ENCODE measurements at regions not wholly inside any gene's neighbourhood (a gene's known extent, or its start where the extent isn't known, plus 50 kb on each side); places are given as distances from the start of the nearest gene placed in this dataset.

DNA sequence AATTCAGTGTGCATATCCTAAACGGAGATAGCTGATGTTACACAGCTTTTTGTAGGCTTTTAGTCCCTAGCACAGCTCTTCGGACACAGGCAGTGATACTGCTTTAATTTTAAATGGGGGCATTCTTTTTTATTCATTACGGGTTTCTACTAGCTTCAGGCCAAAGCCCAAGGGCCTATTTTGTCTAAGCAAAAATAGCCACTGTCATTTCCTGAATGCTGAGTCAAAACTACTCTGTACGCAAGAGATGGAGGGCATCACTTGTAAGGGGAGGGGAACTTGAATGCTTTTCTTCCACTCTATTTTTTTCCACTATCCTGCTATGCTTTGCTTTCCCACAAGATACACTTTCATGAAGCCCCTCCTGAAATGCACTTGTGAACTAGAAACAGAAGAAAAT is 360.7 kb downstream of the PMP22 start:
- no peak for ATAC-seq
- peaks cover 18% of the 10 kb centered on the region for H3K27me3 Mint-ChIP-seq (ENCODE audit: low read depth)
- H3K4me1 Mint-ChIP-seq (ENCODE audit: low read depth): no peaks in the 10 kb centered on the region
- no peak overlapping the region for H3K4me3 Mint-ChIP-seq
- no peaks in the 10 kb centered on the region for H3K36me3 Mint-ChIP-seq (ENCODE audit: insufficient read depth)
- no peak for DNase-seq
- H3K9me3 Mint-ChIP-seq: no peaks in the 10 kb centered on the region

DNA sequence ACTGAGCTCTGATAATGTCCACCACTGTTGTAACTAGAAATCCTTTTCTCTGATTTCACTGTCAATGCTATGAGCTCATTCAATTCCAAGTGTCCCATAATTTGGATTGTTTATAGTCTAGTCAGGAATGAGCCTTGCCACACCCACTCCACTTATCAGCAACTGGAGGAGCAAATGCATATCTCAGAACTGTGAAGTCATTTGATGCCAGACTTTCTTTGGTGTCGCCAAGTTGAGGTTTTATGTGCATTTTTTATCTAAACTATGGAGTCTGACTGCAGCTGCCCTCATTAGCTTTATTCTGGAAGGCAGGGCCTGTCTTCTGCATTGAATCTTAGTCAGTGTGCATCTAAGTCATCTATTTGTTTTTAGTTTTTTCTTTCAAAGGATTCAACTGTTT is 361.3 kb downstream of the PMP22 start:
- H3K36me3 Mint-ChIP-seq (ENCODE audit: insufficient read depth): no peaks in the 10 kb centered on the region
- no peaks in the 10 kb centered on the region for H3K4me1 Mint-ChIP-seq (ENCODE audit: low read depth)
- H3K4me3 Mint-ChIP-seq: no peak overlapping the region
- H3K9me3 Mint-ChIP-seq: no peaks in the 10 kb centered on the region
- ATAC-seq: no peak
- H3K27me3 Mint-ChIP-seq (ENCODE audit: low read depth): peaks cover 18% of the 10 kb centered on the region
- DNase-seq: no peak

DNA sequence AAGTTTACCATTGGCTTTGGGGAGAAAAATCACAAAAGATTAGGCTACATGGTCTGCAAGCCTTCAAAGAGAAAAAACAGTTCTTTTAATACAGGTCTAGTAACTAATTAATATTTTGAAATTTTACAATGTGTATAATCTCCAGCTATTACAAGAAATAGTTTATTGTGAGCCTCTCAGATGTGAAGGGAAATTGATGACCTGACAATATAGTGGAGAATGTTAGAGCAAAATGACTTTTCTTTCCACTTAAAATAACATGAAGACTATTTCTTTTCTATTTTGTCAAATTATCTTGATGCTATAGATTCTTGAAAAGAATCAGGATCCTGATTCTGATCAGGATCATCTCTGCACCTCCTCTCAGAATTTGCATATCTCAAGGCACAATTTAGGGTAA is 362.3 kb downstream of the PMP22 start:
- no peak for DNase-seq
- no peaks in the 10 kb centered on the region for H3K36me3 Mint-ChIP-seq (ENCODE audit: insufficient read depth)
- no peaks in the 10 kb centered on the region for H3K4me1 Mint-ChIP-seq (ENCODE audit: low read depth)
- H3K9me3 Mint-ChIP-seq: peaks cover 6% of the 10 kb centered on the region
- H3K27me3 Mint-ChIP-seq (ENCODE audit: low read depth): peaks cover 16% of the 10 kb centered on the region
- no peak overlapping the region for H3K4me3 Mint-ChIP-seq
- no peak for ATAC-seq

DNA sequence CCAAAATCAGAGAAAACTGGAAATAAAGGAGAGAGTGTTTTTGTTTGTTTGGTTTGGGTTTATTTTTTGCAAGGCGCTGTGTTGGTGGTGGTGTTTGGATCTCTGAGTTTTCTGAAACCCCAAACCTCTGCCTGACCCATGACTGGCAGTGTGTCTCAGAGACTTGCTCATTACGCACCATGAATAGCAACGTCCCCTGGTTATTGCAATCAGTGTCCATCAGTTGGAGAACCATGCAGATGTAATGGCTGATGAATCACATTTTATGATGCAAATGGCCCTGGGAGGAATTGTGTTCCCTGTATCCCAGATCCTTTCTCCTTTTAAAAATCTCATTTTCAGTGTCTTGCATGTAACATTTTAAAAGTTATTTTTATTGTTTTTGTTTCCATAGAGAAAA is 362.8 kb downstream of the PMP22 start:
- no peak for DNase-seq
- Mint-ChIP-seq H3K4me3 (no peak overlapping the region), H3K4me1 (ENCODE audit: low read depth) (no peaks in the 10 kb centered on the region), H3K9me3 (peaks cover 6% of the 10 kb centered on the region), H3K27me3 (ENCODE audit: low read depth) (peaks cover 16% of the 10 kb centered on the region), H3K36me3 (ENCODE audit: insufficient read depth) (no peaks in the 10 kb centered on the region)
- ATAC-seq: no peak

DNA sequence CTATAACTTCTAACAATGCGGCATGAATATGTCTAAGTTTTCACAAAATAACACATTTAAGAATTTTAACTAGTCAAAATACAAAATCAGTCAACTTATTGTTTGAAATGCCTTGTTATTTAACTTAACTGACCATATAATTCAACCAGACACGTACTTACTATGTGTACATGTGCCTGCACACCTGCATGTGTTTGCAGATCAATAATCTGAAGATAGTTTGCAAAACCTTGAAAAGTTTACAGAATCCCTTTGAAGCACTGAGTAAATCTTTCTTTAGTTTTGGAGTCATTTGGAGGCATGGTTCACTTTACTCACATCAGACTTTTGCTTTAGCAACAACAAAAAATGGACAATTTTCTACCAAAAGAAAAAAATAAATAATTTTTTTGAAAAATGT is 363.8 kb downstream of the PMP22 start:
- ATAC-seq (no peak), DNase-seq (no peak)
- Mint-ChIP-seq H3K4me3 (no peak overlapping the region), H3K36me3 (ENCODE audit: insufficient read depth) (no peaks in the 10 kb centered on the region), H3K27me3 (ENCODE audit: low read depth) (peaks cover 13% of the 10 kb centered on the region), H3K9me3 (peaks cover 6% of the 10 kb centered on the region), H3K4me1 (ENCODE audit: low read depth) (no peaks in the 10 kb centered on the region)

DNA sequence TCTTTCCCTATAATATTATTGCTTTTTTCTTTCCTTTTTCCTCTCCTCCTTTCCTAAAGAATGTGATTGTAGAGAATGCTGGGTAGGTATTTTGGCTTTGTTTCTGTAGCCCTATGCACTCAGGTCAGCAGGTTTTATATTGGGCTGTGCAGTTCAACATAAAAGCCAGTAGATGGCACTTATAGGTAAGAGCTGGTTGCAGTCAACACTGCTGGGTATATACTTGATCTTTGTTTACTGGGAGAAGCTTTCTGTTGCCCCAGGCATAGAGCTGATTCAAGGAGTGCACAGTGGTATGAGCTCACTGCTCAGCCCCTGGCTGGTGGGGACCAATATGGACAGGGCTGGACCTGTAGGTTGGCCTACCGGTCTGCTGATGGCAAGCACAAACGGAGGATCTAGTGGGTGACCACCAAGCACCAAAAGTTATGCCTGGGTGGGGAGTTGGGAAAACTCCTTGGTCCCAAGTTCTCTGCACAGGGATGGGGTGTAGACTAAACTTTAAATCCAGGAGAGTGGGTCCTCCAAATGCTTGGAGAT is 378.9 kb downstream of the PMP22 start:
- no peak for DNase-seq
- H3K4me1 Mint-ChIP-seq (ENCODE audit: low read depth): no peaks in the 10 kb centered on the region
- H3K27me3 Mint-ChIP-seq (ENCODE audit: low read depth): peaks cover 22% of the 10 kb centered on the region
- H3K36me3 Mint-ChIP-seq (ENCODE audit: insufficient read depth): peaks cover 4% of the 10 kb centered on the region
- no peak for ATAC-seq
- H3K9me3 Mint-ChIP-seq: peaks cover 38% of the 10 kb centered on the region
- no peak overlapping the region for H3K4me3 Mint-ChIP-seq

DNA sequence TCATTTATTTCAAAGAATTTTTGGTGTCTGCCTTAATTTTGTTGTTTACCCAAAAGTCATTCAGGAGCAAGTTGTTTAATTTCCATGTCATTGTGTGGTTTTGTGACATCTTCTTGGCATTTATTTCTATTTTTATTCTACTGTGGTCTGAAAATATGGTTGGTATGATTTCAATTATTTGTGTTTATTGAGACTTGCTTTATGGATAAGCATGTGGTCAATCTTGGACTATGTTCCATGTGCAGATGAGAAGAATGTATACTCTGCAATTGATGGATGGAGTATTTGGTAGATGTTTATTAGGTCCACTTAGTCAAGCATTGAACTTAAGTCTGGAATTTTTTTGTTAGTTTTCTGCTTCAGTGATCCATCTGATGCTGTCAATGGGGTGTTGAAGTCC is 383.0 kb downstream of the PMP22 start:
- no peak for ATAC-seq
- H3K4me3 Mint-ChIP-seq: no peak overlapping the region
- DNase-seq: no peak
- H3K4me1 Mint-ChIP-seq (ENCODE audit: low read depth): no peaks in the 10 kb centered on the region
- peaks cover 24% of the 10 kb centered on the region for H3K27me3 Mint-ChIP-seq (ENCODE audit: low read depth)
- peaks cover 4% of the 10 kb centered on the region for H3K36me3 Mint-ChIP-seq (ENCODE audit: insufficient read depth)
- H3K9me3 Mint-ChIP-seq: peaks cover 25% of the 10 kb centered on the region

DNA sequence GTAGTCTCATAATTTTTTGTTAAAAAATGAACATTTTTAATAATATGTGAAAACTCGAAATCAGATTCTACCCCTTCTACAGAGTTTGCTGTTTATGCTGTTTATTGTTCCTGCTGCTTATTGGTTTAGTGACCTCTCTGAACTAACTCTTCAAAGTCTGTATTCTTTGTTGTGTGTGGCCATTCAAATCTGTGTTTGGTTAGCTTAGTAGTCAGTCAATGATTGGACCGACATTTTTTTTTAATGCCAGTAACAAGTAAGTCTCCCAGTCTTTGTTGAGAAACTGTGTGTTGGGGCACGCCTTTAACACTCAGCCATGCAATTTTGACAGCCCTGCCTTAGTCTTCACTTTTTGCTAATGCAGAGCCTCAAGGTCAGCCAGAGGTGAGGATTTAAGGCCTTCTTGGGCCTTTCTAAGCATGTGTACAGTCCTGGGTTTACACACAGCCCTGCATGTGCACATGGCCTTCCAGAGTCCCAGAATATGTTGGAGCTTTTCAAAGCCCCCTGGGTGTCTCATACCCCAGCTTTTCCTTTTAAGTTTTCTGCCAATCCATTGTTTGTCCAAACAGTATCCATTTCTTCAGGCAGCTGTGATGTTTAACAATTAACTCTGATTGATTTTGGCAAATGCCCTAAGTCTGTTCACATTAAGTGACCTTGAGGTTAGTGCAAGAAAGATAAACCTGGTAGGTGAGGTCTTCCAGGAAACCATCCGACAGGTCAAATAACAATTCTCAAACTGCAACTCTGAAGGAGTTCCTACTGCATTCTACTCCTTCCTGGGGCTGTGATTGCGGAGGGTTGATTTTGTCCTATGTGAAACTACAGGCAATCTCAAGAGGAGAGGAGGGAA is 389.3 kb downstream of the PMP22 start:
- no peaks in the 10 kb centered on the region for H3K9me3 Mint-ChIP-seq
- H3K27me3 Mint-ChIP-seq (ENCODE audit: low read depth): peaks cover 3% of the 10 kb centered on the region
- no peak overlapping the region for H3K4me3 Mint-ChIP-seq
- DNase-seq (no peak), ATAC-seq (no peak)
- H3K36me3 Mint-ChIP-seq (ENCODE audit: insufficient read depth): no peaks in the 10 kb centered on the region
- no peaks in the 10 kb centered on the region for H3K4me1 Mint-ChIP-seq (ENCODE audit: low read depth)

DNA sequence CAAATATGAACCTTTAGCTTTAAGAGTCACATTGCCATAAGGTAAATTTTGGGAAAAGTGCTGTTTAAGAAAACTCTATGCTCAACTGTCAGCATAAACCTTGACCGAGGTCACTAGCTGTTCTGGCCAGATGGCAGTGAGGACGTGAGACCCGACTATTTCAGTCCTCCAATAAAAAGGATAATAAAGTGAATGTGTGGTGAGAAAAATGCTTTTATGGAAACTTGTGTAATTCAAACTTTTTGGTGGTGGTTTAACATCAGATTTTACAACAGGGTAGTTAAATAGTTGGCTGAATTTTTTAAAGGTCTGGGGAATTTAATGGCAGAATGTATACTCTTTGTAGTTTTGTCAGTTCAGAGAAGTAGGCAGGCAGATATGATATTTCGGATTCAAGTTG is 391.1 kb downstream of the PMP22 start:
- no peaks in the 10 kb centered on the region for H3K9me3 Mint-ChIP-seq
- ATAC-seq (no peak), DNase-seq (no peak)
- H3K4me1 Mint-ChIP-seq (ENCODE audit: low read depth): no peaks in the 10 kb centered on the region
- H3K4me3 Mint-ChIP-seq: no peak overlapping the region
- H3K36me3 Mint-ChIP-seq (ENCODE audit: insufficient read depth): no peaks in the 10 kb centered on the region
- peaks cover 2% of the 10 kb centered on the region for H3K27me3 Mint-ChIP-seq (ENCODE audit: low read depth)

DNA sequence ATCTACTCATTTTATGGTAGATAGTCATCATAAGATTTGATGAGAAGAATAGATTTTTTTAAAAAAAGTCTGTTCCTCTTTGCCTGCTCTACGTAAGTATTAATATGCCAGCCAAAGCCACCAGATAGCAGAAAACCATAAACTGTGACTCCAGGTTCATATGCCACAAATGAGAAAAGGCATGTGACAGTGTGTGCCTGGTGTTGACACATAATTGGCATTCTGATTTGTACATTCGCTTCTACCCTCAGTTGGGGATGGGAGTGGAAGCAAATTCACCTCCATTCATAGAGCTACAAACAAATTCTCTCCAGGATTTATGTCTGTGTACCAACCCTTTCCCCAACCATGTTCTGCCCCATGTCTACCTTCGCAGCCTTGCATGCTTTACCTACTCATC is 391.6 kb downstream of the PMP22 start:
- no peak overlapping the region for H3K4me3 Mint-ChIP-seq
- no peaks in the 10 kb centered on the region for H3K4me1 Mint-ChIP-seq (ENCODE audit: low read depth)
- H3K36me3 Mint-ChIP-seq (ENCODE audit: insufficient read depth): no peaks in the 10 kb centered on the region
- no peaks in the 10 kb centered on the region for H3K9me3 Mint-ChIP-seq
- DNase-seq: no peak
- no peak for ATAC-seq
- H3K27me3 Mint-ChIP-seq (ENCODE audit: low read depth): peaks cover 2% of the 10 kb centered on the region

DNA sequence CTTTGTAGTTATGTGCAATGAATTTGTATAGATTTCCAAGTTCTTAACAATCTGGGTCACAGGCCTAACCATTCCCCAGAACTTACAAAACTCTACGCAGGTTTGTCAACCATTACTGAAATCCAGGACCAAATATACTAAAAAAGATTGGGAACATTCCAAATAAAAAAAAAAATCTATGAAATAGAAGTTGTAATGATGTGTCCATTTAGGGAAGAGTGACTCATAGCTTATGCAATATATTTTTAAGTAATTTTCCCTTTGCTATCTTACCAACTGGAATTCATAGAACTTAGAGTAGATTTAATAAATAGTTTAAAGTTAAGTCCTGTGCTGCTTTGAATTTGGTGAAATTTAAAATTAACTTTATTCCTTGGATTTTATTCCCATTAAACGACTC is 393.2 kb downstream of the PMP22 start:
- Mint-ChIP-seq H3K4me1 (ENCODE audit: low read depth) (no peaks in the 10 kb centered on the region), H3K4me3 (no peak overlapping the region), H3K27me3 (ENCODE audit: low read depth) (peaks cover 3% of the 10 kb centered on the region), H3K36me3 (ENCODE audit: insufficient read depth) (no peaks in the 10 kb centered on the region), H3K9me3 (no peaks in the 10 kb centered on the region)
- no peak for DNase-seq
- no peak for ATAC-seq

DNA sequence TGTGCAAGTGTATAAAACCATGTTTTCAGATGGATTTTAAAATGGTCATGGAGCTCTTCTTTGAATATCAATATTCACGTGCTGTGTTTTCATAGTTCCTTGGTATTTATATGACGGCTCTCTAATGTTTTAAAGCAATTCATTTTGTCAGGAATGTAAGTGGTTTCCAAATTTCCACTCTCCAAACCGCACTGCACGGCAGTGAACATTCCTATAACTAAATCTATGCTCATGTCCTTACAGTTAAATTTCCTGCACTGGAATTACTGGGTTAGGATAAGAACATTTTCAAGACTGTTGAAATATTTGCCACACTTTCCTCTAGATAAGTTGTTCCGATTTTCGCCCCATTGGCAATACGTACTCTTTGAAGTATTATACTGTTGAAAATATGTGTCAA is 398.9 kb downstream of the PMP22 start:
- H3K27me3 Mint-ChIP-seq (ENCODE audit: low read depth): peaks cover 7% of the 10 kb centered on the region
- no peaks in the 10 kb centered on the region for H3K4me1 Mint-ChIP-seq (ENCODE audit: low read depth)
- H3K9me3 Mint-ChIP-seq: no peaks in the 10 kb centered on the region
- H3K36me3 Mint-ChIP-seq (ENCODE audit: insufficient read depth): no peaks in the 10 kb centered on the region
- DNase-seq: no peak
- H3K4me3 Mint-ChIP-seq: no peak overlapping the region
- ATAC-seq: no peak

DNA sequence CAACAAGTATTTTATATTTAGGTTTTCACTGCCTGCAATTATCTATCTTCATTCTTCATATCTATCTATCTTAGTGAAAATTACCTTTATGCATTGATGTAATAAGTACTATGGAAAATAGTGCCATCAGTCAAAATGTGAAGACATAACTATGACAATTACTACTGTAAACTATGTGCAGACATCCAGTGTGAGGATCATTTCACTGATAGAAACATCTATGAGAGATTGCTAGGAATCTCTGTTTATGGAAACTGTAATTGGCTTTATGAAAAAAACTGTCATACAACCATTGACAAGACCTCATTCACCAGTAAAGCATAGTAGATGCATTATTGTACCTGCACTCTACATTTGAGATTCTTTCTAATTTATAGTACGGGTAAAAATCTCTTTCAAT is 401.0 kb downstream of the PMP22 start:
- Mint-ChIP-seq H3K36me3 (ENCODE audit: insufficient read depth) (no peaks in the 10 kb centered on the region), H3K4me3 (no peak overlapping the region), H3K9me3 (no peaks in the 10 kb centered on the region), H3K27me3 (ENCODE audit: low read depth) (peaks cover 16% of the 10 kb centered on the region), H3K4me1 (ENCODE audit: low read depth) (no peaks in the 10 kb centered on the region)
- DNase-seq: no peak
- no peak for ATAC-seq

DNA sequence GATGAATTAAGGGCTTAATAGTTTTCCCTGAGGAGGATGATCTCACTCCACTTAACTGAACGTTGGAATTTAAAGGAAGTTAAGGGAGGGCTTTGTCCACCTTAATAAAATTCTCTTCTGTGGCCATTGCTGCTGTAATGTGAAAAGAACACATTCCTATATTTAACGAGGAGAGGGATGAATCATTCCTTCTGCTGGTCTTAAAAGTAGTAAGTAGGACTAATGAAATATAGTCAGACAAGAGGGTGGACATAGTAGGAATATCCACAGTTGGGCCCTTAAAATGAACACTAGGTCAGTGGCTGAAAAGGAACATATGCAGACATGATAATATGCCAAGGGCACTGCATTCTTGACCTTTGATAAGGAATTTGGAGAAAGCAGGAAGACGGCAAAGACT is 405.6 kb downstream of the PMP22 start:
- DNase-seq (no peak), ATAC-seq (no peak)
- Mint-ChIP-seq H3K9me3 (no peaks in the 10 kb centered on the region), H3K36me3 (ENCODE audit: insufficient read depth) (no peaks in the 10 kb centered on the region), H3K4me3 (no peak overlapping the region), H3K4me1 (ENCODE audit: low read depth) (no peaks in the 10 kb centered on the region), H3K27me3 (ENCODE audit: low read depth) (peaks cover 15% of the 10 kb centered on the region)

DNA sequence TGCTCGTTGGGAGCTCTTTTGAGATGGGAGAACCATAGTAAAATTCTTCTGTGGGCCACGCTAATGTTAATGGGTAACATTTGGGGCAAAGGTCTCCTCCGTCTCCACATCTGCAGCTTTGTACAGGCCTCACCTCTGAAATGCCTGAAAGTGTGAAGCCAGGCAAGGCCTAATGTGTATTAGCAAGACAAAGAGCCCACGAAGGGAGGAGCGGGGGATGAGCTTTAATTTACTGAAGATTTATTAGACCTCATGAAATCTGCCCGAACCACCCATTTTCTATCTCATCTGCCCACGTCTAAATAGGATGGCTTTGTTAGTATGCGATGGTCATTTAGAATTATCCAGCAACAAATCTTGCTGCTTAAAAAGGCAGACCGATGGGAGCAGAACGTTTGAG is 408.9 kb downstream of the PMP22 start:
- Mint-ChIP-seq H3K36me3 (ENCODE audit: insufficient read depth) (no peaks in the 10 kb centered on the region), H3K4me1 (ENCODE audit: low read depth) (no peaks in the 10 kb centered on the region), H3K27me3 (ENCODE audit: low read depth) (peaks cover 10% of the 10 kb centered on the region), H3K9me3 (no peaks in the 10 kb centered on the region), H3K4me3 (no peak overlapping the region)
- ATAC-seq (no peak), DNase-seq (no peak)
